Left cardiac atrium (tissue), 4 donors: ENCODE measurements at regions not wholly inside any gene's neighbourhood (a gene's known extent, or its start where the extent isn't known, plus 50 kb on each side); places are given as distances from the start of the nearest gene placed in this dataset.
A peak's percentile ranks its signal among the peaks of the same experiment; 100 is the strongest.
"Not testable (repeated sequence)": the region's sequence is repeated elsewhere in the genome, so short reads cannot be mapped to it uniquely, and the experiment has no call there.

Experiments
- ATAC-seq, 2 donors: fragments of 200-7000 bp; cut with Tn5 transposase; one replicate each; pipeline ENCODE4 v1.9.1; 2020; ENCODE audit warnings: mild to moderate bottlenecking in 2 of 2, moderate library complexity in 2 of 2
- DNase-seq: peaks from one replicate; pipeline ENCODE4 v3.0.0-alpha.2; 2020
- intact Hi-C, 2 donors: fragments of 100-400 bp; cut with DNase I; formaldehyde crosslinking; loops; one replicate each; pipeline versions ENCODE4 v1.14.1 to v1.15.1; 2022 to 2023
- donor health status: DM: no; HTN: yes; CAD: no.
- donor health status: DM: no; HTN: yes; CAD: no; lungs with severe emphysema.
- donor health status: DM: yes; HTN: yes; CAD: no.
- donor health status: Dilated cardiomyopathy.

GRCh38 chr17:20925091-20925490 is 117.7 kb downstream of the USP22 start:
- intact Hi-C loops, result no loop called here

DNA sequence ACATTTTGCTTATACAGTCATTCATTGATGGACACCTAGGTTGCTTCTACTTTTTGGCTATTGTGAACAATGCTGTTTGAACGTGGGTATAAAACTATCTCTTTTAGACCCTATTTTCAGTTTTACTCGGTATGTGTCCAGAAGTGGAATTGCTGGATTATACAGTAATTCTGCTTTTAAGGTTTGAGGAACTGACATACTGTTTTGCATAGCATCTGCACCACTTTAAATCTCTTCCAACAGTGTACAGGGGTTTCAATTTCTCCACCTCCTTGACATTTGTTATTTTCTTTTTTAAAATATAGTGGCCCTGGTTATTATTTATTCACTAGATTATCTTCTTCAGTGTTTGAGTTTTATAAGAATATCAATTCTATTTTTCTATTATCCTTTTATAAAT is 116.9 kb downstream of the USP22 start:
- intact Hi-C loops, result no loop called here
- ATAC-seq, result no peak

More at GRCh38 chr17:20925091-20925490, 117.7 kb downstream of the USP22 start:
- DNase-seq (no peak), ATAC-seq (no peak)

GRCh38 chr17:20926532-20926931 is 116.3 kb downstream of the USP22 start:
- ATAC-seq (no peak), DNase-seq (no peak)
- intact Hi-C loops, result no loop called here

More for the DNA sequence above, 116.9 kb downstream of the USP22 start:
- DNase-seq, result no peak

GRCh38 chr17:20927308-20927977 is 115.4 kb downstream of the USP22 start:
- DNase-seq (no peak), ATAC-seq (peak in 1 of 2 donors; percentile 71)
- intact Hi-C loops, result no loop called here

GRCh38 chr17:20929334-20929733 is 113.5 kb downstream of the USP22 start:
- ATAC-seq (no peak), DNase-seq (no peak)
- intact Hi-C loops, result no loop called here

GRCh38 chr17:20930081-20930760 is 112.6 kb downstream of the USP22 start:
- ATAC-seq (no peak), DNase-seq (no peak)
- intact Hi-C loops, result no loop called here

DNA sequence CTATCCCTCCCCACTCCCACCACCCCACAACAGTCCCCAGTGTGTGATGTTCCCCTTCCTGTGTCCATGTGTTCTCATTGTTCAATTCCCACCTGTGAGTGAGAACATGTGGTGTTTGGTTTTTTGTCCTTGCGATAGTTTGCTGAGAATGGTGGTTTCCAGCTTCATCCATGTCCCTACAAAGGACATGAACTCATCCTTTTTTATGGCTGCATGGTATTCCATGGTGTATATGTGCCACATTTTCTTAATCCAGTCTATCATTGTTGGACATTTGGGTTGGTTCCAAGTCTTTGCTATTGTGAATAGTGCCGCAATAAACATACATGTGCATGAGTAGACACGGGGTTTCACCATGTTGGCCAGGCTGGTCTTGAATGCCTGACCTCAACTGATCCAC is 109.8 kb downstream of the USP22 start:
- DNase-seq, ATAC-seq, intact Hi-C loops: not testable (repeated sequence)

GRCh38 chr17:20934288-20934687 is 108.5 kb downstream of the USP22 start:
- intact Hi-C loops, result no loop called here
- no peak for DNase-seq
- ATAC-seq, result no peak

DNA sequence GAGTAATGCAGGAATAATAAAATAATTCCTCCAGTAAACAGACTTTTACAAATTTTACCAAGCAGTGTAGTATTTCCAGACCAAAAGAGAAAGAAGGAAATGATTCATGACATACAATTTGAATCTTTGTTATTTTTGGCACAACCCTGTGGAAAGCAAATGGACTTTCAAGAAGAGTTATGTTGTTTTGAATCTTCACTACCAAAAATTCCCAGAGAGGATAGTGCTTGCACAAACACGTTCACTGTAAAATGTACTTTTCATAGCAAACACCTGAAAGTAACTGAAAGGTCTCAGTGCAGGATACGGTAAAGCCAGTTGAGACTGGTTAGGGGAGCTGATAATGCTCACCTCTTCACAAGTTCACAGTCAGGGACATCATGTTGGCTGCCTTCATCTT is 107.1 kb downstream of the USP22 start:
- no peak for DNase-seq
- peak; percentile 30 to 85 for ATAC-seq
- intact Hi-C loops, result no loop called here

DNA sequence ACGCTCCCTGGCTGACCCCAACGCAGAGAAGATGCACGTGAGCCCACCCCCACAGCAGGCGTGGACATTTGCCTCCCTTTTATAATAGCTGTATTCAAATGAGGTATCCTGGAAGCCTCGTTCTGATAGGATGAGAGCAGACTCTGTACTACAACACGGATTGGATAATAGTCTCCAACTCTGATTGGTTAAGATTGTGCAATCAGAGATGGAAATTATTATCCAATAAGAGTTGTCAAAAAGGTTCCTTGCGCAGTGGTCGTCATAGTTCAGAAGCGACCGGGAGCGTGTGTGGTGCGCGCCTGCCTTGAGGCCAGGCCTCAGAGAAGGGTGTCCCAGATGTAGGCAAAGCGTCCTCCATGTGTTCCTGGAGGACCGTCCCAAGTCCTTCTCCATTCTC is 104.6 kb downstream of the USP22 start:
- ATAC-seq (no peak), DNase-seq (no peak)
- intact Hi-C loops, result no loop called here

GRCh38 chr17:20938988-20939615 is 103.7 kb downstream of the USP22 start:
- no peak for DNase-seq
- no peak for ATAC-seq
- intact Hi-C loops, result no loop called here

DNA sequence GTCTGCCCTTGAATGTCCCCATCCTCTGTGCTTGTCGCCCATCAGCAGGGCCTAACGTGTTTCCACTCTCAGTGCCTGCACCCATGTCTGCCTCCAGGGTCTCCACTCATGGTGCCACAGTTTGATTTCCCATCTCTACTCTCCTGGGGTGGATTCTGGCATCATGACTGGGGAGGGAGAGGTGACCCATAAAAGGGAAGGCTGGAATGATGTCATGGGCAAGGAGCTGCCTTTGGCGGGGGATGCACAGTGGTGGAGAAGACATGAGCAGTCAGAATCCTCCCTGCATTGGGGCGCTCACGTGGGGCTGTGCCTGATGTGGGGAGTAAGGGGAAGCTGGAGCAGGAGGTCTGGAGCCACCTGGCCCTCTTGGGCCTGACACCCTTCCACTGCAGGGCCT is 100.9 kb downstream of the USP22 start:
- no peak for DNase-seq
- no peak for ATAC-seq
- intact Hi-C loops, result no loop called here

DNA sequence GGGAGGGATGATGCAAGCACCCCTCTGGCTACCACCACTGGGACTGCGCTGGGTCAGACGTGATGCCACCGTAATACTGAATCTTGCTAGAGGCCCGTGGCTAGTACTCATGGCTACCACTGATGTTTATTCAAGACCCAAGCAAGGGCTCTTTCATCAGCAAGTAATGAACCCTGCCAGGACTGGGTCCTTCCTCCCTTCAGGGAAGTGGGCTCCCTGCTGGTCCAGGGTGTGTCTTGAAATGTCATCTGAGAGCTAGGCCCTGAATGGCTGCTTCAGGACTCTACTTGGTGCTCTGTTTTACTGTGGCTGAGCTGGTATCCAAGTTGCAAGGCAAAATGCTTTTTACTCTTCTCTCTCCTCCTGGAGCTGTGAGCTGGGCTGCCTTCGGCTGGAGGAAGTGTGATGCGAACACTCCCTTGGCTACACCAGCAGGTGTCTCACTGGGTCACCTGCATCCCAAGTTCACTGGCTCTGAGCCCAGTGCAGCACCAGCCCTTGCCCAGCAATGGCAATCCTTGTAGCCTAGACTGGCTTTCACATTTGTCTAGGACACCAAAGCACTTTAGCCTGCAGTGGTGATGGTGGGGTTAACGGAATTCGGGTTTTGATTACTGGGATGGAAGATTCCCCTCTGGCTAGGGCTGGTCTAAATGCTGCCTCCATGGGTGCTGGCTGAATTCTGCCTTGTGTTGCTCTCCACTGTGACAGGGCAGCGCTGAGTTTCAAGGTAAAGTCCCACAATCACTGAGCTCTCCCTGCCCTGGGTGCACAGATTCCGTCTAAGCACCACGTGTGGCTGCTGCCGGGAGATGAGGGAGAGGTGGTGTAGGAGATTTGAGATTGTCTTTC is 98.6 kb downstream of the USP22 start:
- intact Hi-C loops, result no loop called here
- no peak for DNase-seq
- ATAC-seq, result no peak

GRCh38 chr17:20947708-20948107 is 95.1 kb downstream of the USP22 start:
- DNase-seq, ATAC-seq, intact Hi-C loops: not testable (repeated sequence)

GRCh38 chr17:20948984-20949777 is 93.6 kb downstream of the USP22 start:
- intact Hi-C loops, result no loop called here
- DNase-seq (no peak), ATAC-seq (no peak)
